ENCODE measurements at regions not wholly inside any gene's neighbourhood (a gene's known extent, or its start where the extent isn't known, plus 50 kb on each side); places are given as distances from the start of the nearest gene placed in this dataset.

- Histone ChIP-seq H2BK20ac (ENCODE audit: low read depth, low read length, poor library complexity, severe bottlenecking) (no peak overlapping the region), H4K5ac (ENCODE audit: insufficient read length, low read depth, low read length) (no peak overlapping the region), H3K56ac (ENCODE audit: insufficient read length, low read depth, low read length) (no peak overlapping the region), H4K91ac (ENCODE audit: insufficient read length, low read depth, low read length) (no peak overlapping the region), H4K8ac (replicated peaks; ENCODE audit: insufficient read length, low read depth, low read length) (no peak overlapping the region), H2AK5ac (ENCODE audit: insufficient read length, low read length) (no peak overlapping the region), H3K79me1 (ENCODE audit: insufficient read depth, low read depth, low read length, poor library complexity, severe bottlenecking) (no peaks in the 10 kb centered on the region), H2BK5ac (ENCODE audit: insufficient read length, low read length) (no peak overlapping the region), H3K27me3 (ENCODE audit: insufficient read depth, low read length) (no peaks in the 10 kb centered on the region), H3T11ph (ENCODE audit: low read length) (no peak overlapping the region), H3K9me3 (ENCODE audit: control insufficient read depth, low read depth, low read length) (no peaks in the 10 kb centered on the region), H3K27ac (ENCODE audit: insufficient read length, low read depth, low read length) (no peak overlapping the region), H2BK15ac (ENCODE audit: low read depth, low read length) (no peak overlapping the region), H3K4ac (ENCODE audit: low read depth, low read length) (no peak overlapping the region), H3K79me2 (ENCODE audit: insufficient read depth, low read length) (no peaks in the 10 kb centered on the region), H2AFZ (ENCODE audit: low read length) (no peak overlapping the region), H2BK120ac (ENCODE audit: low read depth, low read length, poor library complexity, severe bottlenecking) (no peak overlapping the region), H4K20me1 (ENCODE audit: control insufficient read depth, insufficient read depth, insufficient read length) (no peaks in the 10 kb centered on the region), H3K4me1 (ENCODE audit: insufficient read depth, low read length) (no peaks in the 10 kb centered on the region; the same call in 1 of the 2 replicates), H2BK12ac (ENCODE audit: insufficient read length, low read depth, low read length) (no peak overlapping the region), H3K4me2 (ENCODE audit: insufficient read depth, insufficient read length, low read length) (no peak overlapping the region), H3K9ac (ENCODE audit: extremely low read depth, insufficient read length, low read length) (no peak overlapping the region), H3K23me2 (ENCODE audit: insufficient read length, low read depth, low read length, poor library complexity, severe bottlenecking) (no peaks in the 10 kb centered on the region), H3K23ac (ENCODE audit: insufficient read length, low read depth, low read length) (no peak overlapping the region), H3K18ac (ENCODE audit: insufficient read length, low read depth, low read length) (no peak overlapping the region), H3K14ac (ENCODE audit: insufficient read depth, low read length) (no peak overlapping the region)
- no peak for TF ChIP-seq CTCF (conservative IDR thresholded peaks at IDR 0.05)
- no peaks in the 10 kb centered on the region for H3K9me3 Mint-ChIP-seq
- H3K36me3 Mint-ChIP-seq (ENCODE audit: insufficient read depth in 1 of 3, low read depth in 3 of 3), result no peaks in the 10 kb centered on the region
- H3K27me3 Mint-ChIP-seq (ENCODE audit: low read depth), result no peaks in the 10 kb centered on the region; the same call in 1 of the 2 replicates
- peaks cover 15 to 25% of the 10 kb centered on the region in 2 experiments for H3K4me1 Mint-ChIP-seq
- no CpG with 5 or more reads among the region's 4 CpGs for WGBS (ENCODE audit: extremely low coverage, insufficient read length, low lambda C conversion rate)
- H3K4me3 Mint-ChIP-seq, result no peak overlapping the region
- DNase-seq, result no peak
- no peak overlapping the region for H3K27ac Mint-ChIP-seq
Observed at GRCh38 chr12:116631619-116632018, 72.4 kb downstream of the MAP1LC3B2 start.

Data from H9 (cell line).